ENCODE measurements at regions not wholly inside any gene's neighbourhood (a gene's known extent, or its start where the extent isn't known, plus 50 kb on each side); places are given as distances from the start of the nearest gene placed in this dataset.

DNA sequence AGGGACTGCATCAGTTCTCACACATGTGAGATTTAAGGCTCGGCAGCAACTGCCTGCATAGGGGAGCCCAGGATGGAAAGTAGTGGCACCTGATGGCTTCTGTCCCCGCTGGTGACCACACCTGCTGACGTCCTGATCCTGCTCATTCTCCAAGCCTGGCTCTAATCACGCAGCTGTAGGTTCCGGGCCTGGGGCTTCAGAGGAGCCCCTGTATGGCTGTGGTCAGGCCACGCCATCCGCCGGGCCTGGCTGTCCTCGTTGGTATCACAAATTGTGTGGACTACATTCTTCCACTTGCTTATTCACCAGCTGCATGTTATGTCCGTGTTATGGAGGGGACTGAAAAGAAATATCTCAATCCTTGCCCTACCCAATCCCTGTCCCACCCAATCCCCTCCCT, 580.0 kb downstream of the TBC1D22A start:
- no peak for DNase-seq
- H3K9me3 Mint-ChIP-seq = no peaks in the 10 kb centered on the region
- peaks cover 20% of the 10 kb centered on the region for H3K27me3 Mint-ChIP-seq
- H3K4me1 Mint-ChIP-seq (ENCODE audit: low read depth) = no peaks in the 10 kb centered on the region
- no peak overlapping the region for H3K4me3 Mint-ChIP-seq
- H3K36me3 Mint-ChIP-seq (ENCODE audit: low read depth) = no peaks in the 10 kb centered on the region
- no peak overlapping the region for H3K27ac Mint-ChIP-seq

DNA sequence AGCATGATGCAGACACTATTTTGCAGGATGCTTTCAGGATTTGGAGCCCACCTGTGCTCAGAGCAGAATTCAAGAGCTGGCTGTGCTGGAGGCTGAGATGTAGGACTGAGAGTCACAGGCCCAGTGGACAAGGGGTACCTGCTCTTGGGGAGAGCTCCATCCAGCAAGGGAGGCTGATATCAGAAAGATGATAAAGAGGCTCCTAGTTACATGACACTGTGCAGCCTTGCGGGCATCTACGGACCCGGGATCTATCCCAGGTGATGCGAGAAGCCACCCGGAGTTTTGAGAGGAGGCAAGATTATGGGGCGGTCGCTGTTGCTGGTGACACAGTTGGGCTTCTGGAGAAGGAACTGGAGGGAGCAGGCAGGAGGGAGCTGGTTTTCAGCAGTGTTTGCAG, 579.0 kb downstream of the TBC1D22A start:
- no peak overlapping the region for H3K27ac Mint-ChIP-seq
- H3K36me3 Mint-ChIP-seq (ENCODE audit: low read depth) = no peaks in the 10 kb centered on the region
- no peak overlapping the region for H3K4me3 Mint-ChIP-seq
- H3K9me3 Mint-ChIP-seq = no peaks in the 10 kb centered on the region
- no peaks in the 10 kb centered on the region for H3K4me1 Mint-ChIP-seq (ENCODE audit: low read depth)
- no peak for DNase-seq
- H3K27me3 Mint-ChIP-seq = peaks cover 20% of the 10 kb centered on the region

DNA sequence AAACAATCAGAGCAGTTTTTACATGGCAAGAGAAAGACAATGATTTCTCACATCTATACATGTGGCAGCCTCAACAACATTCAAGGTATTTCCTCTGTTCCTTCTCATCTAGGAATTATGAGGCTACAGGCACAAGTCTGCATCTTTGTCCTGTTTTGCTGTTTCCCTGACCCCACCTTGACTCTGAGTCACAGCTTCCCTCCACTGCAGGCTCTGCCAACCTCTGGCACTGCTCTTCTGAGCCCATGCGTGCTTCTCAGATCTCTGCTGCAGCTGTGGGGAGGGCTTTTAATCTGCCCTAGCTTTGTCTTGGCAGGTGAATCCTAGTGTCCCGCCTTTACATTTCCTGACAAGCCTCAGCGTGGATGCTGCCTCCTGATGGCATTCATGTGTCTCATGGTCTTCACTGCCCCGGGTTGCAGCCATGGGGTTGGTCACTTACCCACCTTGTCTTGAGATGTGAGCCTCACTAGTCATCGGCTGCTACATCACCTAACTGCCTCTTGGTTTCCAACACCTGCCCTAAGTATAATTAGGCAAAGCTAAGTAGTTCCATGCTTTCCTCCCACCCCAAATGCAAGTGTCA, 578.5 kb downstream of the TBC1D22A start:
- no peak for DNase-seq
- no peak overlapping the region for H3K27ac Mint-ChIP-seq
- peaks cover 3% of the 10 kb centered on the region for H3K9me3 Mint-ChIP-seq
- no peaks in the 10 kb centered on the region for H3K4me1 Mint-ChIP-seq (ENCODE audit: low read depth)
- H3K36me3 Mint-ChIP-seq (ENCODE audit: low read depth) = no peaks in the 10 kb centered on the region
- H3K4me3 Mint-ChIP-seq = no peak overlapping the region
- peaks cover 20% of the 10 kb centered on the region for H3K27me3 Mint-ChIP-seq

DNA sequence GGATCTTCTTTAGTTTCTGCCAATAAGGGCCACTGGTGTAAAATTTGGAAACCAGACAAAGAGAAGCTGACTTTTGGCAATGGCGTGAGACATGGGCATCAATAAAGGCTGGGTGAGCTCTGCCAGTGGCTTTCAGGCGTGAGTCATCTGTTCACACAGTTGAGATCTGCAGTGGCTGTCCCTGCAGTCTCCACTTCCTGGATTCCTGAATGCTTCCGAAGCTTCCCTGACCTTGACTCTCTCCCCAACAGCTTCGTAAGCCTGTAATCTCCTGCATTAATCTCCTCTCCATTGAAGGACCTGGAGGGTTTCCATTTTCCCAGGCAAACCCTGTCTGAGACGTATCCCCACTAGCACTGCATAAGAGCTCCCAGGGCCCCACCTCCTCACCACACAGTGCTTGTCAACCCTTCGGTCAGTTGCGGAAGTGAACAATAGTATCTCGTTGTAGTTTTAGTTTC, 574.7 kb downstream of the TBC1D22A start:
- H3K4me3 Mint-ChIP-seq = no peak overlapping the region
- DNase-seq = no peak
- H3K27me3 Mint-ChIP-seq = peaks cover 24% of the 10 kb centered on the region

DNA sequence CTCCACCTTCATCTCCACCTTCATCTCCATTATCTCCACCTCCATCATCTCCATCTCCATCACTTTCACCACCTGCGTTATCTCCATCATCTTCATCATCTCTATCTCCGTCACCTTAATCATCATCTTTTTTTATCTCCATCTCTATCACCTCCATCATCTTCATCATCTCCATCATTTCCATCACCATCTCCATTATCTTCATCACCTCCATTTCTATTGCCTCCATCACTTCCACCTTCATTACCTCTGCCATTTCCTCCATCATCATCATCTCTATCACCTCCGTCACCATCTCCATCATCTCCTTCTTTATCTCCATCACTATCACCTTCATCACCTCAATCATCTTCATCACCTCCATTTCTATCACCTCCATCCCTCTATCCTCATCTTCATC, 573.5 kb downstream of the TBC1D22A start:
- Mint-ChIP-seq H3K27ac (no peak overlapping the region), H3K4me3 (no peak overlapping the region), H3K4me1 (ENCODE audit: low read depth) (no peaks in the 10 kb centered on the region)

More for the DNA sequence above, 574.7 kb downstream of the TBC1D22A start:
- no peaks in the 10 kb centered on the region for H3K36me3 Mint-ChIP-seq (ENCODE audit: low read depth)
- H3K27ac Mint-ChIP-seq = no peak overlapping the region
- H3K9me3 Mint-ChIP-seq = peaks cover 6% of the 10 kb centered on the region
- no peaks in the 10 kb centered on the region for H3K4me1 Mint-ChIP-seq (ENCODE audit: low read depth)

DNA sequence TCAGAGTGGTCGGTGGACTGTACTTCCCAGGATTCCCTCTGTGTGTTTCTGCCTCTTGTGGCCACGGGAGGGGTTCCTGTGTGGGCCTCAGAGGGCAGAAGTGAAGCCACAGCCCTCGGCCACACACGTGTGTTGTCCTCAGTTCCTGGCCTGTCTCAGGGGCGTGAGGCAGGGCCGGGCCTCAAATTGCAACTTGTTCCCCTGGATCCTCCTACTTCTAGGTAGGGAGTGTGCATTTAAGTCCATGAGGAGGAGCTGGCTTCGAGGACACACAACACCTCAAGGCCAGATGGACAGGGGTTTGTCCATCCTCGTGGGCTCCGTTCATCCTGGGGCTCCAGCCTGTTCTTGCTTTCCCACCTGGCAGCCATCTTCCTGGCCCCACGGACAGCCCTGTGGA, 573.0 kb downstream of the TBC1D22A start:
- Mint-ChIP-seq H3K27me3 (peaks cover 15% of the 10 kb centered on the region), H3K4me1 (ENCODE audit: low read depth) (no peaks in the 10 kb centered on the region), H3K36me3 (ENCODE audit: low read depth) (no peaks in the 10 kb centered on the region), H3K9me3 (peaks cover 6% of the 10 kb centered on the region), H3K4me3 (no peak overlapping the region), H3K27ac (no peak overlapping the region)
- DNase-seq = no peak

More for the DNA sequence above, 573.5 kb downstream of the TBC1D22A start:
- H3K36me3 Mint-ChIP-seq (ENCODE audit: low read depth) = no peaks in the 10 kb centered on the region
- peaks cover 15% of the 10 kb centered on the region for H3K27me3 Mint-ChIP-seq
- no peak for DNase-seq
- peaks cover 6% of the 10 kb centered on the region for H3K9me3 Mint-ChIP-seq

DNA sequence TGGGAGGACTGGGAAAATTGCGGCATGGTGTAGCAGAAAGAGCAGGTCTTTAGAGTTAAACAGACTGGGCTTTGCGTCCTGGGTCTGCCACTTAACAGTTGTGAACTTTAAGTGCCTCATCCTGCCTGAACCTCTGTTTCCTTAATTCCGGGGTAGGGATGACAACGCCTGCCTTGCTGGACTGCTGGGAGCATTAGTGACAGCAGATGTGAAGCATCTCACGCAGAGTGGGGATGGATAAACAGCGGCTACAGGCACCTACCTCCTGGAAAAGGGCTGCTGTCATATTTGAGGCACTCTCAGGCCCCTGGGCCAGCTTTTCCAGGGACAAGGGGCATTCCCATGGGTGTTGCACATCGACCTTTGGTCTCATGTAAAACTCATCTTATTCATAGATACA, 572.2 kb downstream of the TBC1D22A start:
- Mint-ChIP-seq H3K4me3 (no peak overlapping the region), H3K27me3 (peaks cover 22% of the 10 kb centered on the region), H3K4me1 (ENCODE audit: low read depth) (no peaks in the 10 kb centered on the region), H3K36me3 (ENCODE audit: low read depth) (no peaks in the 10 kb centered on the region), H3K27ac (no peak overlapping the region), H3K9me3 (peaks cover 6% of the 10 kb centered on the region)
- DNase-seq = no peak

DNA sequence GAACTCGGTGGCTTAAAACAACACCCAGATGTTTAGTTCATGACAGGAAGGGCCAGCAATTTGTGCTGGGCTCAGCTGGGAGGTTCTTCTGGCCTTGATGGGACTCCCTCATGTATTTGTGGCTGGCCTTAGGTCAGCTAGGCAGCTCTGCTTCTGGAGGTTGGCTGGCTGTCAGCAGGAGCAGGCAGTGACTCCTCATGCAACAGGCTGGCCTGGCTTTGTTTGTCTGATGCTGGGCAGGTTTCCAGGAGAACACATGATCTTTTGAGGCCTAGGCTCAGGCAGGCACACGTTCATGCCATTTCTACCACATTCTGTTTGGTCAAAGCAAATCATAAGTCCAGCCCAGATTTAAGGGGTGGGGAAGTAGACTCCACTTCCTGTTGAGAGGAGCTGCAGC, 571.2 kb downstream of the TBC1D22A start:
- Mint-ChIP-seq H3K4me1 (ENCODE audit: low read depth) (no peaks in the 10 kb centered on the region), H3K4me3 (no peak overlapping the region), H3K27ac (no peak overlapping the region), H3K9me3 (peaks cover 6% of the 10 kb centered on the region), H3K27me3 (peaks cover 23% of the 10 kb centered on the region), H3K36me3 (ENCODE audit: low read depth) (no peaks in the 10 kb centered on the region)
- DNase-seq = no peak

DNA sequence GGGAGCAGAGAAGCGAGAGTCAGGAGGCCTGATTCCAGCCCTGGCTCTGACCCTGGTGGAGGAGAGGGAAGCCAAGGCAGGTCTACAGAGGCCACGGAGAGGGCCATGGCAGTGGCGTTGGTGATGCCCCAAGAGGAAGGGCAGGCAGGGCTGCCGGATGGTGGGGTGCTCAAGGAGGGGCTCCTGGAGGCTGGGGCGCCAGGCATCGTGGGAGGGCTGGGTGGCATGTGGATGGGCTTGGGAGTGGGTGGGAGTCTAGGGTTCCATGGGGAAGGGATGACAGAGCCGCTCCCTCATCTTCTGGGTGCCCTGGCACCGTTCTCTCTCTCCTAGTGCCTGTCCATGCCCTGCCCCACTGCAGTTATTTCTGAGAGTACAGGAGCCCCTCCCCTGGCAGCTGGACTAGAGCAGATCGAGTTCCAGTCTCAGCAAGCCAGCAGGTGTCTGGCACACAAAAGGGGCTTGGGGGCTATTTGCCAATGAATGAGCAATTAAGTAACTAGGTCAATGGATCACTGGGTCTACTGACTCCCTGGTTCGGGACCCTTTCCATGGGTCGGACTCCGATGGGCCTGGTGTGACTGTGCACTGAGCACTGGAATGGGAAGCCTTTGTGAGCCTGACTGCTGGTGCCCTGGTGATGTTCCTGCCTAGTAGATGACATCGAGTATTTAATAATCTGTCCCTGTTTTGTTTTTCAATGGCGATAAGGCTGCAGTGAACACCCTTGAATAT, 570.0 kb downstream of the TBC1D22A start:
- H3K4me1 Mint-ChIP-seq (ENCODE audit: low read depth) = no peaks in the 10 kb centered on the region
- H3K9me3 Mint-ChIP-seq = peaks cover 6% of the 10 kb centered on the region
- no peak overlapping the region for H3K4me3 Mint-ChIP-seq
- peaks cover 26% of the 10 kb centered on the region for H3K27me3 Mint-ChIP-seq
- no peak overlapping the region for H3K27ac Mint-ChIP-seq
- no peaks in the 10 kb centered on the region for H3K36me3 Mint-ChIP-seq (ENCODE audit: low read depth)
- DNase-seq = no peak

DNA sequence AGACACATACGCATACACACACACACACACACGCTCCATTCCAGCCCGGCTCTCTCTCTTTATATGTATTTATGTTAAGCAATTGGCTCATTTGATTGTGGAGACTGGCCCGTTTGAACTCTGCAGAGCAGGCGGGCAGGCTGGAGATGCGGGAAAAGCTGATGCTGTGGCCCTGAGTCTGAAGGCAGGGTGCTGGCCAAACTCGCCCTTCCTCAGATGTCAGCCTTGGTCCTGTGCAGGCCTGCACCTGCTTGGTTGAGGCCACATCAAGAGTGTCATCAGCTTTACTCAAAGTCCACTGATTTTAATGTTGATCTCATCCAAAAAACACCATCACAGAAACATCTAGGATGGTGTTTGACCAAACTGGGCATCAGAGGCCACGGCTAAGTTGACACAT, 569.3 kb downstream of the TBC1D22A start:
- no peak overlapping the region for H3K27ac Mint-ChIP-seq
- H3K9me3 Mint-ChIP-seq = peaks cover 6% of the 10 kb centered on the region
- no peaks in the 10 kb centered on the region for H3K36me3 Mint-ChIP-seq (ENCODE audit: low read depth)
- H3K27me3 Mint-ChIP-seq = peaks cover 30% of the 10 kb centered on the region
- DNase-seq = no peak
- no peaks in the 10 kb centered on the region for H3K4me1 Mint-ChIP-seq (ENCODE audit: low read depth)
- no peak overlapping the region for H3K4me3 Mint-ChIP-seq

DNA sequence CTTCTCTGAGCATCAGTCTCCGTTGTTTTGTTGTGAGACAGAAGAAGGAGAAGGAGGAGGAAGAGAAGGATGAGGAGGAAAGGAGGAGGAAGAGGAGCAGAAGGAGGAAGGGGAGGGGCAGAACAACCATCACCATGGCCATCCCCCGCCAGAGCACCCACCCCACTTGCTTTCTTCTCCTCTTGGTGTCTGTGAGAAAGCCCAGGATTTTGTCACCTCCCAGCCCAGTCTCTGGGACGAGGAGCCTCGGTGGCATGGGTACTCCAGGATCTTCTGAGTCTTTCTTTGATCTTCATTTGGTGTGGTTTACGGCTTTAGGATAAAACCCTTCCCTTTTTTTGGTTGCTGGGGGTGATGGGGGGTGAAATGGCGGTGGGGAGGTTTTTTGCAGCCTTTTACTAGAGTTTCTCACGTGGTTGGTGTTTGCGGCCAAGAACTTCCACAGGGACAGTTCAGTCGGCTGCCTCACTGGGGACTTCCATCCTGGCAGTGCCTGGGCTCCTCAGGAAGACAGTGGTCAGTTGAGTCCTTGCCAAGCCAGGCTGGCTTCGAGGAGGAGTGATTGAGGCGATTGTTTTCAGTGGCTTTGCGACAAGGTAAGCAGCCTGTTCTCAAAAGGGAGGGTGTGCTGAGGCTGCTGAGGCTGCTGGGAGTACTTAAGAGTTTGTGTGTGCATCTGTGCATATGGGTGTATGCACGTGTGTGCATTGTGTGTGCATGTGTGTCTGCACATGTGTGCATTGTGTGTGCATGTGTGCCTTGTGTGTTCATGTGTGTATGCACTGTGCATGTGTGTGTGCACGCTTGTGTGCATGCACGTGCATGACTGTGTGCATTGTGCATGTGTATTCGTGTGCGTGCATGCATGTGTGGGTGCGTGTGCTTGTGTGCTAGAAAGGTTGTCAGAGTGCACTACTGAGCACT, 567.5 kb downstream of the TBC1D22A start:
- Mint-ChIP-seq H3K9me3 (peaks cover 2% of the 10 kb centered on the region), H3K36me3 (ENCODE audit: low read depth) (no peaks in the 10 kb centered on the region), H3K4me1 (ENCODE audit: low read depth) (no peaks in the 10 kb centered on the region)

DNA sequence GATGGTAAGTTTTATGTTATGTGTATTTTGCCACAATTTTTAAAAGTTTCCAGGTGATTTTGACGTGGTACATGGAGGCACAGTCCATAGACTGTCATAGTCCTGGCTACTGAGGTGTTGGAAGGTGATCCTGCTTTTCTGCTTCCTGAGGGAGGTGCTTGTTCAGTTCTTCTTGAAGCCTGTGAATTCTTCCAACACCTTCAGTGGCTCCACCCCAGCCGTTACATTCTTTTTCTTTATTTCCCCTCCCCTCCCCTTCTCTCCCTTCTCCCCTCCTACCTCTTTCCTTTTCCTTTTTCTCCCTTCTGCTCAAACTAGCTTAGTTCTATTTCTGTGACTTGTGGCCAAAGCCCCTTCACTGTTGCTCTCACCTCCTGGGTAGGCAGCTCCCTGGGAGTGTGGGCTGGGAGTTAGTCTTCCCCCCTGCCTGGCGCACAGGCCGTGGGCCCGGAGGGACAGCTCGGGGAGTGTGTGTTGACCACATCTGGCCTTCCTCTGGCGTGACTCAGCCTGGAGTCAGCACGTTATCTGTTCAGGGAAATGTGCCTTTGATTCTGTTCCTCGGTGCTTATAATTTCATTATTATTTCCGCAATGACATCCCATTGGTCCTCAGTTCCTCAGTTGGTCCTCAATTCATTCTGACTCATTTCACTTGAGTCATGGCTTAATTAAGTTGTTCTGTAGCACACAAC, 566.2 kb downstream of the TBC1D22A start:
- no peak for DNase-seq
- H3K9me3 Mint-ChIP-seq = peaks cover 2% of the 10 kb centered on the region
- no peak overlapping the region for H3K4me3 Mint-ChIP-seq
- H3K27me3 Mint-ChIP-seq = peaks cover 29% of the 10 kb centered on the region
- no peak overlapping the region for H3K27ac Mint-ChIP-seq
- H3K4me1 Mint-ChIP-seq (ENCODE audit: low read depth) = no peaks in the 10 kb centered on the region
- H3K36me3 Mint-ChIP-seq (ENCODE audit: low read depth) = no peaks in the 10 kb centered on the region

More for the DNA sequence above, 567.5 kb downstream of the TBC1D22A start:
- H3K27me3 Mint-ChIP-seq = peaks cover 30% of the 10 kb centered on the region
- no peak for DNase-seq
- no peak overlapping the region for H3K27ac Mint-ChIP-seq
- H3K4me3 Mint-ChIP-seq = no peak overlapping the region

DNA sequence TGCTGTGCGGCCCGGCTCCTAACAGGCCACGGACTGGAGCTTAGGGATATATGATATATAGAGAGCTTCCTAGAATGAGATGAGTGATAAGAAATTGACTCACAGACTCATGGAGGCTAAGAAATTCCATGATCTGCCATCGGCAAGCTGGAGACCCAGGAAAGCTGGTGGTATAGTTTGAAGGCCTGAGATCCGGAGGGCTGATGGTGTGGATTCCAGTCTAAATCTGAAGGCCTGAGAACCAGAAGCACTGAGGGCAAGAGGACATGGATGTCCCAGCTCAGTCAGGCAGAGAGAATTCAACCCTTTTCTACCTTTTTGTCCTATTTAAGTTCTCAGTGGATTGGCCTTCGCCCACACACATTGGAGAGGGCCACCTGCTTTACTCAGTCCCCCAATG, 564.8 kb downstream of the TBC1D22A start:
- Mint-ChIP-seq H3K4me3 (no peak overlapping the region), H3K9me3 (no peaks in the 10 kb centered on the region), H3K27me3 (peaks cover 29% of the 10 kb centered on the region), H3K36me3 (ENCODE audit: low read depth) (no peaks in the 10 kb centered on the region), H3K27ac (no peak overlapping the region), H3K4me1 (ENCODE audit: low read depth) (no peaks in the 10 kb centered on the region)
- DNase-seq = no peak

DNA sequence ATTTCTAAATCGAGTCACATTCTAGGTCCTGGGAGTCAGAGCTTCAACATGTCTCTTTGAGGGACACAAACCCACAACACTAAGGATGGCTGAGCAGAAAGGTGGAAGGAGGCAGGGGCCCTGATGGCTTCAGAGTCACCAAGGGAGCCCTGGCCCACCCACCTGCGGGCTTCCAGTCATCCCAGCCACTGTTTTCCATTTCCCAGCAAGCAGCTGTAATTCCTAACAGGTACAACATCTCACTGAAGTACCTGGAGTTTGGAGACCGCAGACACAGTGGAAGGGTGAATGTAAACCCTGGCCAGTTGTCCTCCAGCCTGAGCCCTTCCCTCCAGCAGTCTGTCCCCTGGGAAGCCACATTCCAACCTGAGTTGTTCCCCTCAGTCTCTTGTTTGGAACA, 562.8 kb downstream of the TBC1D22A start:
- Mint-ChIP-seq H3K36me3 (ENCODE audit: low read depth) (no peaks in the 10 kb centered on the region), H3K4me1 (ENCODE audit: low read depth) (no peaks in the 10 kb centered on the region), H3K27ac (no peak overlapping the region), H3K9me3 (no peaks in the 10 kb centered on the region), H3K27me3 (peaks cover 23% of the 10 kb centered on the region), H3K4me3 (no peak overlapping the region)
- DNase-seq = no peak

Measured in activated T-cell treated with anti-CD3 and anti-CD28 coated beads, Interleukin-2, amount 50 U/mL, for 24 hours (primary cell).